GM19025 (cell line): ENCODE measurements at regions not wholly inside any gene's neighbourhood (a gene's known extent, or its start where the extent isn't known, plus 50 kb on each side); places are given as distances from the start of the nearest gene placed in this dataset.

ENCODE experiments used
- ATAC-seq: cut with Tn5 transposase; IDR thresholded peaks from one replicate; pipeline ENCODE4 v1.9.1; 2021; ENCODE audit warnings: mild to moderate bottlenecking, low read depth, moderate library complexity; ENCODE audit not compliant: unreplicated experiment

- ATAC-seq, result no peak
Measured at GRCh38 chr10:79005126-79005810, 63.5 kb upstream of the ZMIZ1 start.

- ATAC-seq, result no peak
Measured at GRCh38 chr10:79007018-79007417, 61.7 kb upstream of the ZMIZ1 start.

GRCh38 chr10:79007421-79008319 is 61.1 kb upstream of the ZMIZ1 start:
- ATAC-seq, result no peak

DNA sequence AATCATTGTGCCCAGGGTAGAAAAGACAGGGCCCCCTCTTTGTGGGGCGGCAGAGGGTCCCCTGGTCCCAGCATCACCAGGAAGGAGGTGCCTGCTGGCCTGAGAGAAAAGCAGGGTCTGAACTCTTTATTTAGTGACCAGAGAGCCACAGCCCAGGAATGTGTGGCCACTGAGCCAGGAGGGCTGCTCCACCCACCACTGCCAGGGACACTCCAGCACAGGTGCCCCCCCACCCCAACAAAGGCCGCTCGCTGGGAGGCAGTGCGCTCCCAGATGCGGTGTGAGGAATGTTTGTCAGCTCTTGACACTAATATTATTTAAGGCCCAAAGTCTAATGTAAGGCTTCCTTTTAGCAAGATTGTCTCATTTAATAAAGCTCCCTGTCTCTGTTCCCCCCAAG is 59.6 kb upstream of the ZMIZ1 start:
- no peak for ATAC-seq

DNA sequence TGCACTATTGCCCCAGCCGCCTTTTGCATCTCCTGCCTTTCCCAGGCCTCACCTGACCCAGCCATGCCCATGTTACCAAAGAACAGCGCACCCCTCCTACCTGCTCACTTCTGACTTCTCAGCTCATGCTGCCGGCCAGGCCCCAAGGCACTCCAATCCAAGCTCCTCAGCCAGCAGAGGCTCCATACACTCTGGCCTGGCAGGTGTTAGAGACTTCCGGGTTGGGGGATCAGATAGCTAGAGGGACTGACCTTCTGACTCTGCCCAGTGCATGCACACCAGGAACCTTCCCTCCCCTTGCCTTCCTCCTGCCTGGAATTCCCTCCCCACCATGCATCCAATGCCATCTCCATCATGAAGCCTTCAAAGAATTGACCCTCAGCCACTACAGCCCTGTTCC is 56.2 kb upstream of the ZMIZ1 start:
- ATAC-seq, result no peak

DNA sequence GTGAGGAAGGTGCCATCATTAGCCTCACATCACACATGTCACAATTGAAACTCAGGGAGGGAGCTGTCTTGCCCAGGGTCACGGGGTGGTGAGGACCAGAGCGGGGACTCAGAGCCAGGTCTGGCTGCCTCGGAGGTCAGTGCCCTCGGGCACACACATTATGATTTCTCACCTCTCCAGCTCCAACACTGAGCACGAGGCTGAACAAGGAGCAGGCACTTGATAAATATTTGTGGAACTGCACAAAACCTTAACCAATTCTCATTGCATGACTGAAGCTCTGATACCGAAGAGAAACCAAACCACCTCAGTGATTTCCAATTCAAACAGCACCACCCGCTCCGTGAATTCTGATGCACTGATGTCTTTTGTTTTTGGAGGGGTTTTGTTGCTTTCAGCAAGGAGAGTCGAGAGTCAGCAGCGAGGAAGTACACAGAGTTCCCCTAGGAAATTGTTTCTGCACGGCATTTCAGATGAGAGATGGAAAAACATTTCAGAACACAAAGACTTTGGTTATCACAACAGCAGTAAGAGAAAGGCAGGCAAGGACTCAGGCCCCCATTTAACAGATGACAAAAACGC is 55.3 kb upstream of the ZMIZ1 start:
- ATAC-seq, result no peak

- ATAC-seq, result no peak
Measured at GRCh38 chr10:79014796-79015195, 54.0 kb upstream of the ZMIZ1 start.

GRCh38 chr10:79017882-79018520 is 50.8 kb upstream of the ZMIZ1 start:
- ATAC-seq, result no peak

GRCh38 chr10:79018521-79019011 is 50.2 kb upstream of the ZMIZ1 start:
- no peak for ATAC-seq
